IMR-90 (cell line): ENCODE measurements at regions not wholly inside any gene's neighbourhood (a gene's known extent, or its start where the extent isn't known, plus 50 kb on each side); places are given as distances from the start of the nearest gene placed in this dataset.

ENCODE experiments used
- ATAC-seq: fragments of 200-7000 bp; cut with Tn5 transposase; 2 replicates; pipeline ENCODE4 v1.9.1; 2020; ENCODE audit warnings: low read depth, mild to moderate bottlenecking, moderate library complexity
- BruUV-seq: library from RNA; stranded (reverse); fragments of 400-500 nt; replicated peaks from 2 replicates; lab custom pipeline; 2021; lab: Mats Ljungman, UMichigan
- CTCF ChIA-PET: fragments of 300-600 bp; formaldehyde crosslinking; extraction: SDS; loops from one replicate; lab custom pipeline; 2021; ENCODE audit warnings: antibody characterized with exemption; lab: Yijun Ruan, JAX
- POLR2A ChIA-PET: fragments of 300-600 bp; sonication (Branson Sonifier 250); formaldehyde crosslinking; loops from one replicate; lab custom pipeline; 2022; ENCODE audit warnings: antibody characterized with exemption; ENCODE audit not compliant: unreplicated experiment; lab: Charles Lee
- DNase-seq: peaks from one replicate; pipeline ENCODE4 v3.0.0; 2013
- H2AFZ ChIP-seq: replicated peaks from 2 replicates; pipeline ENCODE3; 2013; ENCODE audit warnings: low read length, mild to moderate bottlenecking; ENCODE audit not compliant: poor library complexity
- H2AK5ac ChIP-seq: 2 replicates; pipeline ENCODE4 v1.6.1; 2013; ENCODE audit warnings: low read depth, low read length, inconsistent platforms
- H2AK9ac ChIP-seq: replicated peaks from 2 replicates; pipeline ENCODE3; 2013; ENCODE audit warnings: mild to moderate bottlenecking, low read depth, low read length, moderate library complexity; ENCODE audit not compliant: poor library complexity
- H2BK120ac ChIP-seq: 2 replicates; pipeline ENCODE4 v1.6.1; 2013; ENCODE audit warnings: low read depth, low read length, inconsistent platforms
- H2BK15ac ChIP-seq: 3 replicates; pipeline ENCODE4 v1.6.1; 2013; ENCODE audit warnings: low read depth, low read length, inconsistent platforms
- H2BK20ac ChIP-seq: 2 replicates; pipeline ENCODE4 v1.6.1; 2013; ENCODE audit warnings: low read depth, mild to moderate bottlenecking, inconsistent platforms, low read length, moderate library complexity
- H2BK5ac ChIP-seq: 2 replicates; pipeline ENCODE4 v1.6.1; 2013; ENCODE audit warnings: mild to moderate bottlenecking, low read depth, low read length, inconsistent platforms; ENCODE audit not compliant: poor library complexity, severe bottlenecking
- H3K14ac ChIP-seq: replicated peaks from 2 replicates; pipeline ENCODE4 v1.6.1; 2013; ENCODE audit warnings: low read depth, low read length, inconsistent platforms
- H3K18ac ChIP-seq: 2 replicates; pipeline ENCODE4 v1.6.1; 2013; ENCODE audit warnings: low read depth, low read length, control low read depth
- H3K23ac ChIP-seq: 2 replicates; pipeline ENCODE4 v1.6.1; 2013; ENCODE audit warnings: low read depth, low read length, inconsistent platforms
- H3K27ac ChIP-seq: 2 replicates; pipeline ENCODE4 v1.5.1; 2013; ENCODE audit warnings: mild to moderate bottlenecking, control low read depth, low read length; ENCODE audit not compliant: insufficient read depth
- H3K27me3 ChIP-seq: 2 replicates; pipeline ENCODE4 v1.6.1; 2013; ENCODE audit warnings: low read length; ENCODE audit not compliant: control insufficient read depth, insufficient read depth
- H3K36me3 ChIP-seq: 2 replicates; pipeline ENCODE4 v1.6.1; 2013; ENCODE audit warnings: low read length, mixed read lengths; ENCODE audit not compliant: control insufficient read depth, insufficient read depth
- H3K4ac ChIP-seq: 2 replicates; pipeline ENCODE4 v1.6.1; 2013; ENCODE audit warnings: low read depth, low read length, inconsistent platforms
- H3K4me1 ChIP-seq: 2 replicates; pipeline ENCODE4 v1.6.1; 2013; ENCODE audit warnings: low read length, mixed read lengths; ENCODE audit not compliant: control insufficient read depth, insufficient read depth
- H3K4me2 ChIP-seq: 2 replicates; pipeline ENCODE4 v1.6.1; 2013; ENCODE audit warnings: low read depth, mild to moderate bottlenecking, control low read depth, low read length, moderate library complexity
- H3K4me3 ChIP-seq: 2 replicates; pipeline ENCODE4 v1.5.1; 2013; ENCODE audit warnings: low read depth, mild to moderate bottlenecking, control low read depth, low read length, moderate library complexity; ENCODE audit not compliant: insufficient read depth
- H3K56ac ChIP-seq: 2 replicates; pipeline ENCODE4 v1.6.1; 2013; ENCODE audit warnings: low read length, inconsistent platforms; ENCODE audit not compliant: insufficient read depth; ENCODE audit errors: extremely low read depth
- H3K79me1 ChIP-seq, 2 experiments: 2 replicates each; pipeline ENCODE4 v1.6.1; 2013; ENCODE audit warnings: low read length in 2 of 2, inconsistent platforms in 1 of 2, low read depth in 1 of 2
- H3K9ac ChIP-seq: 2 replicates; pipeline ENCODE4 v1.6.1; 2013; ENCODE audit warnings: low read depth, low read length, control low read depth
- H3K9me1 ChIP-seq: 2 replicates; pipeline ENCODE4 v1.6.1; 2013; ENCODE audit warnings: low read length, inconsistent platforms; ENCODE audit not compliant: insufficient read depth
- H3K9me3 ChIP-seq: 2 replicates; pipeline ENCODE4 v1.6.1; 2013; ENCODE audit warnings: low read length; ENCODE audit not compliant: control insufficient read depth, insufficient read depth
- H4K20me1 ChIP-seq: 2 replicates; pipeline ENCODE4 v1.6.1; 2013; ENCODE audit warnings: low read length, inconsistent platforms; ENCODE audit not compliant: insufficient read depth
- H4K5ac ChIP-seq: 2 replicates; pipeline ENCODE4 v1.6.1; 2013; ENCODE audit warnings: mild to moderate bottlenecking, low read depth, low read length, control low read depth
- H4K8ac ChIP-seq, 2 experiments: 2 replicates each; pipeline ENCODE4 v1.6.1; 2013; ENCODE audit warnings: low read depth in 2 of 2, low read length in 2 of 2, control low read depth in 1 of 2, inconsistent platforms in 1 of 2
- H4K91ac ChIP-seq: 2 replicates; pipeline ENCODE4 v1.6.1; 2013; ENCODE audit warnings: low read depth, low read length, inconsistent platforms; ENCODE audit not compliant: insufficient read depth
- BHLHE40 ChIP-seq: fragments of 150-350 bp; IDR thresholded peaks from 2 replicates; pipeline ENCODE4 v1.6.1; 2016; ENCODE audit warnings: mild to moderate bottlenecking, low read depth, low read length
- CHD1 ChIP-seq: IDR thresholded peaks from 2 replicates; pipeline ENCODE4 v1.6.1; 2012; ENCODE audit warnings: low read depth, low read length, improper control_type of control experiment
- MAFK ChIP-seq: IDR thresholded peaks from 2 replicates; pipeline ENCODE4 v1.6.1; 2012; ENCODE audit warnings: low read depth, low read length, improper control_type of control experiment
- MAZ ChIP-seq: IDR thresholded peaks from 2 replicates; pipeline ENCODE4 v1.6.1; 2012; ENCODE audit warnings: low read depth, mild to moderate bottlenecking, low read length, improper control_type of control experiment, moderate library complexity, borderline replicate concordance
- POLR2A ChIP-seq: IDR thresholded peaks from 2 replicates; pipeline ENCODE4 v1.6.1; 2012; ENCODE audit warnings: mild to moderate bottlenecking, low read depth, low read length
- RAD21 ChIP-seq: IDR thresholded peaks from 2 replicates; pipeline ENCODE4 v1.6.1; 2012; ENCODE audit warnings: low read length, improper control_type of control experiment
- RFX5 ChIP-seq: IDR thresholded peaks from 2 replicates; pipeline ENCODE4 v1.8.0; 2012; ENCODE audit warnings: low read depth, mild to moderate bottlenecking, low read length, moderate library complexity
- SMC3 ChIP-seq: fragments of 150-350 bp; IDR thresholded peaks from 2 replicates; pipeline ENCODE4 v1.6.1; 2016; ENCODE audit warnings: low read depth, mild to moderate bottlenecking, antibody characterized with exemption, low read length, moderate library complexity
- WGBS, 2 experiments: methylation state at CpG; one replicate each; pipeline versions ENCODE4 v1.1.5 to v1.1.7; 2013; ENCODE audit warnings: missing lambda C conversion rate in 2 of 2; ENCODE audit not compliant: insufficient read length in 1 of 2; ENCODE audit errors: extremely low coverage in 2 of 2; 5-methylcytosine and 5-hydroxymethylcytosine counted together
- dilution Hi-C: fragments of 300-500 bp; cut with HindIII; formaldehyde crosslinking; loops from one replicate; pipeline ENCODE4 v1.14.3; 2018; ENCODE audit warnings: low sequenced_read_pairs; ENCODE audit not compliant: unreplicated experiment
- in situ Hi-C: fragments of 300-500 bp; cut with MboI; formaldehyde crosslinking; loops from 3 replicates; pipeline ENCODE4 v1.14.3; 2019; ENCODE audit warnings: low sequenced_read_pairs, inconsistent platforms, mixed read lengths
- intact Hi-C: fragments of 100-400 bp; cut with micrococcal nuclease; formaldehyde crosslinking; loops from 2 replicates; pipeline ENCODE4 v1.10.0; 2022
- TF ChIP-seq, protein P1 (sequence below): fragments of 150-350 bp; IDR thresholded peaks from 2 replicates; pipeline ENCODE4 v1.6.1; 2017; ENCODE audit warnings: mild to moderate bottlenecking, antibody characterized with exemption, low read length, low read depth
- TF ChIP-seq, protein P2 (sequence below): conservative IDR thresholded peaks from 2 replicates; pipeline ENCODE4 v1.5.1; 2012; ENCODE audit warnings: mild to moderate bottlenecking, low read depth, low read length, improper control_type of control experiment

DNA sequence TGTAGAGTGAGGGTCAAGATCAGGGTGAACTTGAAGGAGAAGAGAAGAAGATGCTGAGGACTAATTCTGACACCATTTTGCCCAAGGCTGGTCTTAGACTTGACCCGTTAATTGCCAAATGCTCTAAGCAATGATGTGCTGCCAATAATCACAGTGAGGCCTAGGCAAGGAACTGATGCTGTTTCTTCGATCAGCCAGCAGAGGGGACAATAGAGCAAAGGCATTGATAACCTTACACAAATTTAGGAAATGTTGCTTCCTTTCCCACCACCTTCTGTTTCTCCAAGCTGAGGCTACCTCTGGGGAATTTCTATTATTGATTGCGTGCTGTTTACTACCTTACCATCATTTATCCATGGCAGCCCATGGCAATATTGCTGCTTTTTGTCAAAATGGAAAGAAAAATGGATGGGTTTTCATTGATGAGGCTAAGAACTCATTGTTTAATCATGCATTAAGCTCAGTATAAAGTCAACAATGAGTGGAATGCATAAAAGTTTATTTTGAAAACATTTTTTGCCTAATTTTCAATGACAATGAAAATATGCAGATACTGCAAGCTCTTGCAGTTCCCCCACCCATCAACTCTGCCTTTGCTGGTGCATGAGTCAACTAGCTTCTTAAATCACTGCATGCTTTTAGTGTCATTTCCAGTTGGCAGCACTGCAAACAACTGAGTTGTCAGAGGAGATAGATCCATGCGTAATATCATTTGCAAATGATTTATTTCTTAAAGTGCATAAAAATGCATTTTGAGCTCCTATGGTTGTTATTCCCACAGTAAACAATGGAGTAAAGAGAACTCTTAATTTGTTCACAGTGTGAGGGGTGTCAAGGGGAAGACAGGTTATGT, 116.4 kb upstream of the NYAP2 start:
- H3K36me3 ChIP-seq, result no peaks in the 10 kb centered on the region
- H4K20me1 ChIP-seq, result no peaks in the 10 kb centered on the region
- no peaks in the 10 kb centered on the region for H3K9me1 ChIP-seq
- no peak for TF ChIP-seq POLR2A
- no peak for TF ChIP-seq CHD1
- peak; percentile 60 for TF ChIP-seq SMC3
- TF ChIP-seq MAZ, result no peak
- TF ChIP-seq, protein P1, sequence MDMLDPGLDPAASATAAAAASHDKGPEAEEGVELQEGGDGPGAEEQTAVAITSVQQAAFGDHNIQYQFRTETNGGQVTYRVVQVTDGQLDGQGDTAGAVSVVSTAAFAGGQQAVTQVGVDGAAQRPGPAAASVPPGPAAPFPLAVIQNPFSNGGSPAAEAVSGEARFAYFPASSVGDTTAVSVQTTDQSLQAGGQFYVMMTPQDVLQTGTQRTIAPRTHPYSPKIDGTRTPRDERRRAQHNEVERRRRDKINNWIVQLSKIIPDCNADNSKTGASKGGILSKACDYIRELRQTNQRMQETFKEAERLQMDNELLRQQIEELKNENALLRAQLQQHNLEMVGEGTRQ, result no peak
- no peak for TF ChIP-seq RFX5
- TF ChIP-seq, protein P2, sequence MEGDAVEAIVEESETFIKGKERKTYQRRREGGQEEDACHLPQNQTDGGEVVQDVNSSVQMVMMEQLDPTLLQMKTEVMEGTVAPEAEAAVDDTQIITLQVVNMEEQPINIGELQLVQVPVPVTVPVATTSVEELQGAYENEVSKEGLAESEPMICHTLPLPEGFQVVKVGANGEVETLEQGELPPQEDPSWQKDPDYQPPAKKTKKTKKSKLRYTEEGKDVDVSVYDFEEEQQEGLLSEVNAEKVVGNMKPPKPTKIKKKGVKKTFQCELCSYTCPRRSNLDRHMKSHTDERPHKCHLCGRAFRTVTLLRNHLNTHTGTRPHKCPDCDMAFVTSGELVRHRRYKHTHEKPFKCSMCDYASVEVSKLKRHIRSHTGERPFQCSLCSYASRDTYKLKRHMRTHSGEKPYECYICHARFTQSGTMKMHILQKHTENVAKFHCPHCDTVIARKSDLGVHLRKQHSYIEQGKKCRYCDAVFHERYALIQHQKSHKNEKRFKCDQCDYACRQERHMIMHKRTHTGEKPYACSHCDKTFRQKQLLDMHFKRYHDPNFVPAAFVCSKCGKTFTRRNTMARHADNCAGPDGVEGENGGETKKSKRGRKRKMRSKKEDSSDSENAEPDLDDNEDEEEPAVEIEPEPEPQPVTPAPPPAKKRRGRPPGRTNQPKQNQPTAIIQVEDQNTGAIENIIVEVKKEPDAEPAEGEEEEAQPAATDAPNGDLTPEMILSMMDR, result peak; percentile 65
- TF ChIP-seq BHLHE40, result no peak
- TF ChIP-seq RAD21, result peak; percentile 54
- no peak for TF ChIP-seq MAFK
- no peak overlapping the region for H2BK20ac ChIP-seq
- H3K4me2 ChIP-seq, result no peak overlapping the region
- no peak overlapping the region for H3K9ac ChIP-seq
- H2AK5ac ChIP-seq, result no peak overlapping the region
- H2AK9ac ChIP-seq, result no peak overlapping the region
- no peak overlapping the region for H4K5ac ChIP-seq
- H3K23ac ChIP-seq, result no peak overlapping the region
- intact Hi-C loops (loop anchor here (1.0 to 10.0 kb wide), 4 partner anchors 158 to 1524 kb away; partner anchors contain the start of gene DOCK10), dilution Hi-C loops (no loop called here), in situ Hi-C loops (no loop called here)
- H3K14ac ChIP-seq, result no peak overlapping the region
- peak; percentile 71; the same call in 1 of the 2 replicates for ATAC-seq
- peak; percentile 41 for DNase-seq
- no peak overlapping the region for H3K4ac ChIP-seq
- no peak overlapping the region for H3K27ac ChIP-seq
- H4K91ac ChIP-seq, result no peak overlapping the region
- no peak overlapping the region for H2BK120ac ChIP-seq
- POLR2A ChIA-PET, result no interaction called here
- H2BK15ac ChIP-seq, result no peak overlapping the region
- H3K4me1 ChIP-seq, result no peaks in the 10 kb centered on the region
- whole genome bisulfite sequencing, 2 experiments, result no CpG with 5 or more reads among the region's 4 CpGs
- BruUV-seq, result no TSS peak
- H2AFZ ChIP-seq, result no peak overlapping the region
- no peaks in the 10 kb centered on the region for H3K9me3 ChIP-seq
- no peak overlapping the region for H3K18ac ChIP-seq
- H3K27me3 ChIP-seq, result peaks cover 20% of the 10 kb centered on the region
- no peaks in the 10 kb centered on the region for H3K79me1 ChIP-seq
- no peak overlapping the region for H3K4me3 ChIP-seq
- CTCF ChIA-PET, result interaction anchor here (0.6 to 2.4 kb wide), 10 partner anchors 11 to 381 kb away, joined by 3 to 11 read pairs (median 4); no protein-coding TSS in a partner anchor
- no peak overlapping the region for H3K56ac ChIP-seq
- H4K8ac ChIP-seq, result no peak overlapping the region
- no peak overlapping the region for H2BK5ac ChIP-seq
